Fibroblast of peridontal ligament (primary cell): ENCODE measurements at regions not wholly inside any gene's neighbourhood (a gene's known extent, or its start where the extent isn't known, plus 50 kb on each side); places are given as distances from the start of the nearest gene placed in this dataset.

ENCODE experiments used
- DNase-seq: peaks from one replicate; pipeline ENCODE4 v3.0.0-alpha.2; 2010; ENCODE audit errors: extremely low read depth

- peak; percentile 49 for DNase-seq
These were observed 273.9 kb upstream of the RTL1 start for GRCh38 chr14:101177301-101177971.

DNA sequence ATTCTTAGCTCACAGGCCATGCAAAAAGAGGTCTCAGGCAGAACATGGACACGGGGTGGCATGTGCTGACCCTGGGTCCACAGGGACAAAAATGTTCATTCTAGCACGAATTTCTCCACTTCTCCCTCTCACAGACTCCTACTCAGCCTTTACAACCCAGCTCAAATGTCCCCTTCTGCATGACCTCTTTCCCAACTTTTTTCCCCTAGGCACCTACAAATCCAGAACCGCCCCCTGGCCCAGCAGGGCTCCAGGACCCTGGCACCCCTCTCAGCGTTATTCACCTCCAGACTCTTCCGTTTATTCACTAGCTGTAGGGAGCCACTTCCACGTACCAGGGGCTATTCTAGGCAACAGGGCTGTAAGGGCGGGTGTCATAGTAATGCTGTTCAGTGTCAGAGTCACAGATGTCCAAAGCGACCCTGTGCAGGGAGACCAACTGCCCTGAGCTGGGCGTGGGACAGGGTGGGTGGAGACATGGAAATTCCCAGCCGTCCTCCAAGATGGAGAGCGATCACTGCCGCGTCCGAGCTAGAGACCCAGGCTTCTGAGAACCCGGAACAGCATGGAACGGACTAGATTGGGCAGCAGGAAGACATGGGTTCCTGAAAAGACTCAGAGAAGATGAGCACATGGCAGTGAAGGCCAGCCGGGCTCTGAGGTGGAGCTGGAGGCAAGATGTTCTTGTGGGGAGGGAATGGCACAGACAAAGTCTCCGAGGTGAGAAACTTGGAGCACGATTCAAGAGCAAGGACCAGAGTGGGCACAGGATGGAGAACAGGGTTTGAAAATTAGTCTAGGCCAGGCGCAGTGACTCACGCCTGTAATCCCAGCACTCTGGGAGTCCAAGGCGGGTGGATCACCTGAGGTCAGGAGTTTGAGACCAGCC, 274.9 kb upstream of the RTL1 start:
- no peak for DNase-seq

DNA sequence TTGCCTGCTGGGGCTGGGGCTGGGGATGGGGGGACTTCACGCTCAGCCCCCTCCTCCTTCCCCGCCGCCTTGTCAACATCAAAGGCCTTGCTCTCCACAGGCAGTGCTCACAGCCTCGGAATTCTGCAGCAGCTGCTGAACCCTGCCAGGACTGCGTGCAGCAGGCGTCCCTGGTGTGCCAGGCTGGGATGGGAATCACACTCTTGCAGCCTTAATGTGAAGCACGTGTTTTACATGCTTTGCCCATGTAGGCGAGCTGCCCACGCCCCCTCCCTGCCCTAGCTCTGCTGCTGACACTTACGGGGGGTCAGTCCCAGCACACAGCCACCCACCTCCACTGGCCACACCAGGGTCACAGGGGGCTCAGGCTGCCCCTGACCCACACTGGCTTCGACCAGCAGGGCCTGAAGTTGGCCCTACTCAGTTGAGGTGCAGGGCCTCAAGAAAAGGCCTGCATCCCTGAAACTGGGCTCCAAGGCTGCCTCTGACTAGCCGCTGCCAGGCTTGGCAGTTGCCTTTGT, 276.2 kb upstream of the RTL1 start:
- DNase-seq: no peak

DNA sequence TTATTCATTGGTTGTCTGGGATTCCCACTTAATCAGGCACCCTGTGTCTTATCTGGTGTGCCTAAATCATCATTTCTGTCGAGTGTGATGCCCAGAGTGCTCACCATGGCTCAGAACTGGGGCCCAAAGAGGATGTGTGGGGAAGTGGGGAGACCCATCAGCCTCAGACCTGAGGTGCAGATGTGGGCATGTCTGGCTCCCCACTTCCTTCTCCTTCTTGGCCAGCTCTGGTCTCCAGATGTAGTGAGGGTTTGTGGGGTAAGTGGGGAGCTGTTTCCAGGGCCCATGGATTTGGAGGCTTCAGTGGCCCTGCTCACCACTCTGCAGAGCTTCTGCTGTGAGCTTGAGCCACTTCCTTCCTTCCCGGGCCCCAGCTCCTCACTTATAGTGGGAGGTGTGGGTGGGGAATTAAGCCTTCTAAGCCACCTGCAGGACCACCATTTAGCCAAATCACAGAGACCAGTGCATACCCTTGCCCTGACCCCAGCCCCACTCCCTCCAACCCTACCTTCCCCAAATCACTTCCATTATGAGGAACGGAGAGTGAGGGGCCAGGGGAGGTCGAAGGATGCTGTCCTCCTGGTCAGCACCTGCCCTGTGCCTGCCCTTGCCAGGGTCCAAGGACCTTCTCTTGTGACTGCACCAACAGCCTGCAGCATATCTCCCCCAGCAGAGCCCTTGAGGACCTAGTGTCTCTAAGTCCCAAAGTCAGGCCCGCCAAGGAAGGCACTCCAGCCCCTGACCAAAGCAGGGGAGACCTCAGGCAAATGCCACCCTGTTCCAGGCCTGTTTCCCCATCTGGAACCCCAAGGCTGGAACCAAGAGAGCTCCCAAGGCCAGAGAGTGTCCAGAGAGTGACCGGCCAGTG, 278.2 kb upstream of the RTL1 start:
- no peak for DNase-seq

DNA sequence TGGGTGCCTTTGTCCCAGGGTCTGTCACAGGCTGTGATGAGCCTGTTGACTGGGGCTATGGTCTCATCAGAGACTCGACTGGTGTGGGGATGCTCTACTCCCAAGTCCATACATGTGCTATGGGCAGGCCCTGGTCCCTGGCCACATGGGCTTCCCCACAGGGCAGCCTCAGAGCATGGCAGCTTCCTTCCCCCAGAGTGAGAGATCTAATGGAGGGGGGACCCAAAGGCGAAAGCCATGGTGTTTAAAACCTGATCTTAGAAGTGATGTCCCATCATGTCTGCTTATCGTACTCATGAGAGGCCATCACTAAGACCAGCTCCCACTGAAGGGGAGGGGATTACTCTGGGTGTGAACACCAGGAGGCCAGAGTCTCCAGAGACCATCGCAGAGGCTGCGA, 279.0 kb upstream of the RTL1 start:
- no peak for DNase-seq

- no peak for DNase-seq
These were observed 280.0 kb upstream of the RTL1 start for GRCh38 chr14:101183376-101184103.

DNA sequence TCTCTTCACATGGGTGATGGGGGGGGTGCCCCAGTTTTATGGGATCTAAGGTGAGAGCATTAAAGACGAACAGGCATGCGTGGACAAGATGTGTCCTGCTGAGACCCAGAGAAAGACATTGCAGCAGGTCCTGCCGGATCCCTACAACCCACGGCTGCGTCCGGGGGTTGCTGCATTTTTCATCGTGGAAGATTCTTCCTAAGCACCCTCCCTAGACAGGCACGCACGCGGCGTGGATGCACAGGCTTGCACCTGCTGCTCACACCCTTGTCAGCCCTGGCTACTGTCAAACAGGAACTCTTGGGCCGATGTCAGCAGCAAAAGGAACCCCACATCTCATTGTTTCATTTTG, 280.6 kb upstream of the RTL1 start:
- DNase-seq: no peak

DNA sequence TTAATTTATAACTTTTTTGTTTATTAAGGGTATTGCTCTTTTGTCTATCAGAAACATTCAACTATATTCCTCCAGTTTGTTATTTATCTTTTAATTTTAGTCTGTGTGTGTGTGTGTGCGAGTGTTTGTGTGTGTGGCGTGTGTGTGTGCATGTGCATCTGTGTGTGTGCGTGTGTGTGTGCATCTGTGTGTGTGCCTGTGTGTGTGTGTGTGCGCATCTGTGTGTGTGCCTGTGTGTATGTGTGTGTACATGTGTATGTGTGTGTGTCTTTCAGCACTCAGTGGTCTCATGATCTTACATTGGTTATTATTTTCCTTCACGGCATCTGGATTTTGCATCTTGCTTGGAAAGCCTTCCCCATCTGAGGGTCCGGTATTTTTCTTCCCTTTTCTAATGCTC, 281.1 kb upstream of the RTL1 start:
- DNase-seq: no peak

DNA sequence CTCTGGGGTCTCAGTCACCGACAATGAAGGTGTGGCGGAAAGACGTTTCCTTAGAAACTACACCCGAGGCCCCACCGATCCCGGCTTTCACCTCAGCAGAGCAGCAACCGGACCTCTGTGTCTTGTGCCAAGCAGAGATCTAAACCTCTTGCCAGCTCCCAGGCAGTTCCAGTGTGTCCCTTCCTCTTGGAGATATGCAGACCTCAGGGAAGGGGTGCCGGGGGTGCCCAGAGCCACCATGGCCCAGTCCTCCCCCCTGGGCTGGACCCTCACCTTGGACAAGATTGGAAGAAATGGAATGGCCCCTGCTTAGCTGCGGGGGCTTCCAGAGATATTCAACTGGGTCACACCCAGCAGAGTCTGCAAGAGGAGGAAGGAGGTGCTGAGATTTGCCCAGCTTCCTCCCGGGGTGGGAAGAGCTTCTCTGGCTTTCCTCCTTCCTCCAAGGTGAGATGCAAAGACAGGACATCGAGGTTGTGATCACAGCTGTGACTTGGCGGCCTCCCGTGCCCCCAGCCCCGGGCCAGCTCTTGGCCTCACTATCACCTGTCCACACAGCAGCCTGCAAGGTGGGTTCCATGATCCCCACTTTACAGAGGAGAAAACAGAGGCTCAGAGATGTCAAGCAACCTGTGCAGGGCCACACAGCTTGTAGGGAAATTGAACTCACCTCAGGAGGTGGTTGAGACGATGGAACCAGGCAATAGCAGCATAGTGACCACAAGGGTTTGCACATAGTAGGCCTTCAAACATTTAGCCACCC, 281.7 kb upstream of the RTL1 start:
- DNase-seq: no peak

- DNase-seq: no peak
These were observed 282.4 kb upstream of the RTL1 start for GRCh38 chr14:101185946-101186345.

DNA sequence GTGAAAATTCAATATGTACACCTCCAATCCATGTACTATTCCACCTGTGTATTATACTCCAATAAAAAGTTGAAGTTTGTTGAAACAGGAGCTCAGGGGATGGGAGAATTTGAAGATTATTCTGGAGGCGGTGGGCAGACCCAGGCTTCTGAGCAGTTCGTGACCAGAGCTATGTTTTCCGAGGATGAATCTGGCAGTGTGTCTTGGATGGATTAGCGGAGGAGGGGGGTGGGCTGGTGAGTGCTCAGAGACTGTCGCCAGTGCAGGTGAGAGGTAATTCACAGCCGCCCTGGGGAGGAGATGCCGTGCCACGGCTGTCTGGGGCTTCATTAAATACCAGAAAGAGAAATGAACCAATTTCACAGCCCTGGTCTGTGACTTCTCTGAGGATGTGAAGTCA, 283.0 kb upstream of the RTL1 start:
- no peak for DNase-seq

- DNase-seq: no peak
These were observed 283.7 kb upstream of the RTL1 start for GRCh38 chr14:101186992-101187815.

DNA sequence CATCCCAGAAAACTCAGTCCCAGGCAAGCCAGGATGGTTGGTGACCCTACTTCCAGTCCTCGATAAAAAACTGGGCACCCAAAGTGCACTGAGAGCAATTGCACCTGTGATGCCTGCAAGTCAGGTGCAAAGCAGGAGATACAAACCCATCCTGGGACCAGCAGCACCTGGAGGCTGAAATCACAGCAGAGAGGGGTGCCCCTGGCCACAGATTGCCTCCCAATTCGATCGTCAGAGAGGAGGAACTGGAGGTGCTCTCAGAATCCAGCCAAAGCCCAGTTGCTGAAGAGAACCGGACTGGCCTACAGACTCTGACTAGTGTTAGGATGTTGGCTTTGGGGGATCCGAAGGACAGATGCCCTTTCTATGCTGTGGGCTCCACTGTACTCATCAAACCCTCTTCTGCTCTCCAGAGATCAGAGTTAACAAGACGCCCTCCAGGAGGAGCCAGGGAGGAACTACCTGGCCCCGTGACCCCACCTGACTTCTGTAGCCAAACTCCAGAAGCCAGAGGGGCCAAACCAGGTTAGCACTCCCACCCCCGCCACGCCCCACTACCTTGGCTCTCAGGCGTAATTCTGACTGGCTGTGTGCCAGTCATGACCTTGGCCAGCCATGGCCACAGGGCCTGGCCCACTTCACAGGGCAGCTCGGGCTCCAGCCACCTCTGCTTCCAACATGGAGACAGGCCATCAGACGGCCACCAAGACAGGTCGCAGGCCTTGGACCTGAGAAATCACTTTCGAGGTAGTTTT, 284.5 kb upstream of the RTL1 start:
- DNase-seq: no peak

DNA sequence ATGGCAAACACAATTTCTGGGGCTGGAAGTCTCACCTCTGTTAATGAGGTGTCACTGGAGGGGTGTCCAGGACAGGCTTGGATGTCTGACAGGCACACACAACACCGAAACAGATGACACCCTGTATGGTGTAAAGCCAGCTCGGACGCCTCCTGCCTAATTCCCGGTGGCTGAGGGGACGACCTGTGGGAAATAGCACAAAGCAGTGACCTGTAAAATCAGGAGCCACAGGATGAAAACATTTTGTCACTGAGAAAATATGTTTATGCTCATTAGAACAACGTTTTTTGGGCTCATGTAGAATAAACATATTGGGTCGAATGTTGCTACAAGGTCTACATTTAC, 285.0 kb upstream of the RTL1 start:
- no peak for DNase-seq

DNA sequence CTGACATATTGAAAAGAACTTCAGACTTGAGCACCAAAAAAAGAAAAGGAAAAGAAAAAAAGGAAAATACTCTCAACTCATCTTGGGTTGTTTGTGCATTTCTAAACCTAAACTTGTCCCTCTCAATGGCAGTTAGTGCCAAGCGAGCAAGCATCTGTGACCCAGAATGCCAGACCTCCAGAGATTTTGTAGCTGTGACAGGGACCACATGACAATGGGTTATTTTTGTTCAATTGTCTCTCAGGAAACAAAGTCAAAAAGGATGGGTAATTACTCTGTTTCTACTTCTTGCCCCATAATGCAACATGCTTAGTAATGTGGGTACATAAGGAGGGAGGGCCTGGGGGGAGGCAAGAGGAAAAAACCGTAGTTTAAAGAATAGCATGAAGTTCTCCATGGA, 285.7 kb upstream of the RTL1 start:
- no peak for DNase-seq

- DNase-seq: no peak
These were observed 286.5 kb upstream of the RTL1 start for GRCh38 chr14:101189962-101190560.

DNA sequence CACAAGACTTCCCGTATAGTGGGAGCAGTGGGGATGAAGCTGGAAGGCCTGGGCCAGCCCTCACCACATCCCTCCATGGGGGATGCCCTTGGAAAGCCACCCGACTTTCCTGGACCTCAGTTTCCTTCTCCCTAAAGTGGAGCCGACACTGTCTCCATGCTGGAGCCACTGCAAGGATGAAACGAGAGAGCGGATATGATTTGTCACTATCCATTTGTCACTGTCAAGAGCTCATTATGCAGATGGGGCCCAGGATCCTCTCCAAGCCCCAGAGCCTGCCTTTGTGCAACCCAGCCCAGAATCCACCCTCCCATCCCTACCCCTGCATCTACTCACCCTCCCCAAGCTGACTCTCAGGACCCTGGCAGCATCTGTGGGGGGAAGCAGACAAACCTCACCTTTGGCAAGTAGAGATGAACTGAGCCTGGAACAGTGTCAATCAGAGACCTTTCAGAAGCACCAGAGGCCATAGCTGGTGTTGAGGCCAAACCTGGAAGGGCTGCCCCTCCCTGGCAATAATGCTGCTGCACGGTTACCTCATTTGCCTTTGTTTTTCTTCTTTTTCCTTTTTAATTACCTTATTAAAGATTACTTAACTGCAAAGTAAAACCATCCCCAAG, 287.7 kb upstream of the RTL1 start:
- DNase-seq: no peak
